ENCODE measurements at regions not wholly inside any gene's neighbourhood (a gene's known extent, or its start where the extent isn't known, plus 50 kb on each side); places are given as distances from the start of the nearest gene placed in this dataset.

GRCh38 chr19:29128203-29128602, 84.7 kb downstream of the UQCRFS1 start:
- TF ChIP-seq CTCF (IDR thresholded peaks at IDR 0.05) (no peak), POLR2A (IDR thresholded peaks at IDR 0.05) (no peak)
